ENCODE measurements at regions not wholly inside any gene's neighbourhood (a gene's known extent, or its start where the extent isn't known, plus 50 kb on each side); places are given as distances from the start of the nearest gene placed in this dataset.

DNA sequence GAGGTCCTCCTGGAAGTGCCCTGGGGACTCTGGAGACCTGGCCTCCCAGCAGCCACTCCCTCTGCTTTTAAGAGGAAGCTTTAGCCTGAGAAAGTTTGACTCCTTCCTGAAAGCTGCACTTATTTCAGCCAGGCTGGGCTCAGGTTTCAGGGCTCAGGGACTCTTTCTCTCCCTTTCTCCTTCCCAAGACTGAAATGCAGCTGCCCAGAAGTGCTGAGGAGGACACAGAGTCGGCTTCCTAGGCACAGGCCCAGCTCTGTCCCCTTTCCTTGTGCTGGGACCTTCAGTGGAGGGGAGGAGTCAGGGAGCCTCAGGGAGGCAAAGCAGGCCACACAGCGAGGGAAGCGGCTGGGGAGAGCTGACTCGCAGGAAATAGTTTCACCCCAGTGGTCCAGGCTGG is 137.3 kb downstream of the NAV1 start:
- Mint-ChIP-seq H3K4me3 (no peak overlapping the region), H3K4me1 (no peaks in the 10 kb centered on the region), H3K9me3 (ENCODE audit: insufficient read depth) (no peaks in the 10 kb centered on the region), H3K27ac (no peak overlapping the region), H3K27me3 (peaks cover 25% of the 10 kb centered on the region)
- ChIA-PET CTCF (no interaction called here), POLR2A (no interaction called here)
- Histone ChIP-seq H3K27ac (ENCODE audit: low read length in 2 of 2) (no peak overlapping the region), H3K4me1 (ENCODE audit: control insufficient read depth in 2 of 2, insufficient read depth in 2 of 2, low read length in 2 of 2) (no peaks in the 10 kb centered on the region), H3K79me2 (ENCODE audit: control insufficient read depth, insufficient read depth, low read length) (no peaks in the 10 kb centered on the region), H4K20me1 (ENCODE audit: control insufficient read depth, insufficient read depth, low read length, poor library complexity, severe bottlenecking) (no peaks in the 10 kb centered on the region), H3K9me3 (ENCODE audit: control extremely low read depth in 1 of 3, control insufficient read depth in 2 of 3, insufficient read depth in 1 of 3, low read length in 2 of 3) (no peaks in the 10 kb centered on the region), H3K36me3 (replicated peaks in 1 of 2; ENCODE audit: control extremely low read depth in 1 of 2, control insufficient read depth in 1 of 2, extremely low read depth in 1 of 2, insufficient read depth in 2 of 2, low read length in 1 of 2) (no peaks in the 10 kb centered on the region), H3K4me2 (replicated peaks; ENCODE audit: low read depth, low read length, poor library complexity, severe bottlenecking) (no peak overlapping the region), H3K9ac (ENCODE audit: low read length) (no peak overlapping the region), H3K27me3 (replicated peaks in 1 of 4; ENCODE audit: control extremely low read depth in 1 of 4, control insufficient read depth in 3 of 4, insufficient read depth in 4 of 4, low read length in 3 of 4) (peaks cover 0 to 3% (median 0%) of the 10 kb centered on the region in 4 experiments), H3K4me3 (ENCODE audit: control extremely low read depth in 1 of 5, extremely low read depth in 1 of 5, insufficient read depth in 1 of 5, low read depth in 2 of 5, low read length in 4 of 5) (no peak overlapping the region), H2AFZ (ENCODE audit: insufficient read depth, low read depth, low read length, poor library complexity, severe bottlenecking) (no peak overlapping the region)
- no peak for ATAC-seq (ENCODE audit: low read depth)
- no peak for DNase-seq
- TF ChIP-seq, protein P1, sequence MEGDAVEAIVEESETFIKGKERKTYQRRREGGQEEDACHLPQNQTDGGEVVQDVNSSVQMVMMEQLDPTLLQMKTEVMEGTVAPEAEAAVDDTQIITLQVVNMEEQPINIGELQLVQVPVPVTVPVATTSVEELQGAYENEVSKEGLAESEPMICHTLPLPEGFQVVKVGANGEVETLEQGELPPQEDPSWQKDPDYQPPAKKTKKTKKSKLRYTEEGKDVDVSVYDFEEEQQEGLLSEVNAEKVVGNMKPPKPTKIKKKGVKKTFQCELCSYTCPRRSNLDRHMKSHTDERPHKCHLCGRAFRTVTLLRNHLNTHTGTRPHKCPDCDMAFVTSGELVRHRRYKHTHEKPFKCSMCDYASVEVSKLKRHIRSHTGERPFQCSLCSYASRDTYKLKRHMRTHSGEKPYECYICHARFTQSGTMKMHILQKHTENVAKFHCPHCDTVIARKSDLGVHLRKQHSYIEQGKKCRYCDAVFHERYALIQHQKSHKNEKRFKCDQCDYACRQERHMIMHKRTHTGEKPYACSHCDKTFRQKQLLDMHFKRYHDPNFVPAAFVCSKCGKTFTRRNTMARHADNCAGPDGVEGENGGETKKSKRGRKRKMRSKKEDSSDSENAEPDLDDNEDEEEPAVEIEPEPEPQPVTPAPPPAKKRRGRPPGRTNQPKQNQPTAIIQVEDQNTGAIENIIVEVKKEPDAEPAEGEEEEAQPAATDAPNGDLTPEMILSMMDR (IDR thresholded peaks at IDR 0.05): no peak
- no peak for TF ChIP-seq EZH2 (IDR thresholded peaks at IDR 0.05; ENCODE audit: borderline replicate concordance, insufficient read depth, low read depth, low read length, poor library complexity, severe bottlenecking)
- intact Hi-C loops (cut with micrococcal nuclease): no loop called here
- WGBS (ENCODE audit: insufficient coverage): 14% methylated on average over 4 of the region's 4 CpGs

DNA sequence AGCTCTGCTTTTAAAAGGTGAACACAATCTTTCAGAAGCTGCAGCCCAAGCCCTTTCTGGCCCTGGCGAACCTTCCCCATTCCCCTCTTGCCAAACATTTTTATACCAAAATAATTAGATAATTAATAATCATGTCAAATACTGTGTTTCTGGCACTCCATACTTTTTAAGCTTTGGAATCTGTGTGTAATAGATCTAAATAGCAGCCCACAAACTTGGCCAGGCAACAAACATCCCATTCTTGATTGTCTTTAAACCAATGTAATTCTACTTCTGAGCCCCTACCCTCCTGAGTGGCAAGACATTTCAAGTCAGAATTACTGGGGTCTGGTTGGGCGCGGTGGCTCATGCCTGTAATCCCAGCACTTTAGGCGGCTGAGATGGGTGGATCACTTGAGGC is 137.7 kb downstream of the NAV1 start:
- H3K9ac ChIP-seq (ENCODE audit: low read length): no peak overlapping the region
- no peak overlapping the region for H3K4me2 ChIP-seq (replicated peaks; ENCODE audit: low read depth, low read length, poor library complexity, severe bottlenecking)
- peaks cover 0 to 3% (median 0%) of the 10 kb centered on the region in 4 experiments for H3K27me3 ChIP-seq (replicated peaks in 1 of 4; ENCODE audit: control extremely low read depth in 1 of 4, control insufficient read depth in 3 of 4, insufficient read depth in 4 of 4, low read length in 3 of 4)
- no peak overlapping the region for H3K27ac ChIP-seq (ENCODE audit: low read length in 2 of 2)
- no peaks in the 10 kb centered on the region for H3K79me2 ChIP-seq (ENCODE audit: control insufficient read depth, insufficient read depth, low read length)
- no peaks in the 10 kb centered on the region for H3K9me3 Mint-ChIP-seq (ENCODE audit: insufficient read depth)
- no peak overlapping the region for H3K27ac Mint-ChIP-seq
- intact Hi-C loops (cut with micrococcal nuclease): no loop called here
- H3K27me3 Mint-ChIP-seq: peaks cover 25% of the 10 kb centered on the region
- H3K4me1 ChIP-seq (ENCODE audit: control insufficient read depth in 2 of 2, insufficient read depth in 2 of 2, low read length in 2 of 2): no peaks in the 10 kb centered on the region
- H3K4me1 Mint-ChIP-seq: no peaks in the 10 kb centered on the region
- no peaks in the 10 kb centered on the region for H4K20me1 ChIP-seq (ENCODE audit: control insufficient read depth, insufficient read depth, low read length, poor library complexity, severe bottlenecking)
- no peaks in the 10 kb centered on the region for H3K36me3 ChIP-seq (replicated peaks in 1 of 2; ENCODE audit: control extremely low read depth in 1 of 2, control insufficient read depth in 1 of 2, extremely low read depth in 1 of 2, insufficient read depth in 2 of 2, low read length in 1 of 2)
- ChIA-PET CTCF (no interaction called here), POLR2A (no interaction called here)
- H3K4me3 ChIP-seq (ENCODE audit: control extremely low read depth in 1 of 5, extremely low read depth in 1 of 5, insufficient read depth in 1 of 5, low read depth in 2 of 5, low read length in 4 of 5): no peak overlapping the region
- ATAC-seq (ENCODE audit: low read depth) (no peak), DNase-seq (no peak)
- 96% methylated on average over 3 of the region's 4 CpGs for WGBS (ENCODE audit: insufficient coverage)
- no peak overlapping the region for H2AFZ ChIP-seq (ENCODE audit: insufficient read depth, low read depth, low read length, poor library complexity, severe bottlenecking)
- no peak overlapping the region for H3K4me3 Mint-ChIP-seq
- H3K9me3 ChIP-seq (ENCODE audit: control extremely low read depth in 1 of 3, control insufficient read depth in 2 of 3, insufficient read depth in 1 of 3, low read length in 2 of 3): no peaks in the 10 kb centered on the region
- TF ChIP-seq, protein P1 (IDR thresholded peaks at IDR 0.05): no peak
- no peak for TF ChIP-seq EZH2 (IDR thresholded peaks at IDR 0.05; ENCODE audit: borderline replicate concordance, insufficient read depth, low read depth, low read length, poor library complexity, severe bottlenecking)

All from B cell (primary cell).